ENCODE measurements at regions not wholly inside any gene's neighbourhood (a gene's known extent, or its start where the extent isn't known, plus 50 kb on each side); places are given as distances from the start of the nearest gene placed in this dataset.

DNA sequence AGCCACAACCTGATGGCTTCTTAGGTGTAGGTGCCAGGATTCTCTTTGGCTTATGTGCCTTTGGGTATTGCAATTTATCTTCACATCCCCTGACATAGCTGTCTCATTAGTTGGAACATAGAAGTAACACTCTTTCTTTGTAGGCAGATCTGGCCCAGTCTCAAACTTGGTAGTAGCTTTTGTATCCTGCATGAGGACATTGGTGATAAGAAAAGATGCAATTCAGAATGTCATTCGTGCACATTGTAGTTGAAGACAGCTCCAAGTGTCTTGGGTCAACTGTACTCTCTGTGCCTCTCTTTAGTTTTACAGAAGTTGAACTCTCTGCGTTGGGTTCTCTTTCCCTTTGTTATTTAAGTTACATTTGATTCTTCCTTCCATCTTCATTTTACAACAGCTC lies 69.6 kb upstream of the BCL11A start:
- DNase-seq (no peak), ATAC-seq (peak in 2 of 4 donors; percentile 66 to 80)
- no peak overlapping the region for H3K4me3 ChIP-seq
- 35 to 46% (median 36%) methylated on average over 2 of the region's 2 CpGs for WGBS, 4 donors
- TF ChIP-seq POLR2A (IDR thresholded peaks at IDR 0.05): no peak
- TF ChIP-seq, protein P1, sequence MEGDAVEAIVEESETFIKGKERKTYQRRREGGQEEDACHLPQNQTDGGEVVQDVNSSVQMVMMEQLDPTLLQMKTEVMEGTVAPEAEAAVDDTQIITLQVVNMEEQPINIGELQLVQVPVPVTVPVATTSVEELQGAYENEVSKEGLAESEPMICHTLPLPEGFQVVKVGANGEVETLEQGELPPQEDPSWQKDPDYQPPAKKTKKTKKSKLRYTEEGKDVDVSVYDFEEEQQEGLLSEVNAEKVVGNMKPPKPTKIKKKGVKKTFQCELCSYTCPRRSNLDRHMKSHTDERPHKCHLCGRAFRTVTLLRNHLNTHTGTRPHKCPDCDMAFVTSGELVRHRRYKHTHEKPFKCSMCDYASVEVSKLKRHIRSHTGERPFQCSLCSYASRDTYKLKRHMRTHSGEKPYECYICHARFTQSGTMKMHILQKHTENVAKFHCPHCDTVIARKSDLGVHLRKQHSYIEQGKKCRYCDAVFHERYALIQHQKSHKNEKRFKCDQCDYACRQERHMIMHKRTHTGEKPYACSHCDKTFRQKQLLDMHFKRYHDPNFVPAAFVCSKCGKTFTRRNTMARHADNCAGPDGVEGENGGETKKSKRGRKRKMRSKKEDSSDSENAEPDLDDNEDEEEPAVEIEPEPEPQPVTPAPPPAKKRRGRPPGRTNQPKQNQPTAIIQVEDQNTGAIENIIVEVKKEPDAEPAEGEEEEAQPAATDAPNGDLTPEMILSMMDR (IDR thresholded peaks at IDR 0.05): no peak
- H3K9me3 ChIP-seq: no peaks in the 10 kb centered on the region
- H3K27ac ChIP-seq: no peak overlapping the region
- H3K4me1 ChIP-seq: no peaks in the 10 kb centered on the region
- intact Hi-C loops (cut with DNase I): no loop called here
- H3K36me3 ChIP-seq: no peaks in the 10 kb centered on the region
- H3K27me3 ChIP-seq: peaks cover 0 to 62% (median 6%) of the 10 kb centered on the region in 9 donors

DNA sequence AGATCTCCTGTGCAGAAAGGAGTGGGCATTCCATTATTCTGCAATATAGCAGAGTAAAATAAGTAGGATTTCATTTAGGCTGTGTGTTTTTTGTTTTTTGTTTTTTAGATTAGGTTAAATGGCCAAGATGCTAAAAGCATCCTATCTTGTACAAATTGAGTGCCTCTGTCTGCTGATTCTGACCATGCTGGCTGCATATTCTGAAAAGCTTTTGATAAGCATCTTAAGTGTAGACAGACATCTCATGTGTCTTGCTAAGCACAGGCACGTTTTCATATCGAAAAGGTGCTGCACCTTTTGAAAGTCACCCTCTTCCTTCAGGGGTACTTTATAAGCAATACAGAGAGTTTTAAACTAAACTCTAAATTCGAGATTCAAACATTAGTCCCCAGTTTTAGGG lies 74.0 kb upstream of the BCL11A start:
- no peak for TF ChIP-seq POLR2A (IDR thresholded peaks at IDR 0.05)
- TF ChIP-seq, protein P1 (IDR thresholded peaks at IDR 0.05): no peak
- ATAC-seq: no peak
- no peak for DNase-seq
- Histone ChIP-seq H3K27ac (no peak overlapping the region), H3K27me3 (peaks cover 0 to 55% (median 8%) of the 10 kb centered on the region in 9 donors), H3K4me1 (no peaks in the 10 kb centered on the region), H3K36me3 (no peaks in the 10 kb centered on the region), H3K9me3 (no peaks in the 10 kb centered on the region), H3K4me3 (no peak overlapping the region)
- intact Hi-C loops (cut with DNase I): no loop called here
- WGBS, 4 donors: 48 to 53% (median 51%) methylated on average over 3 of the region's 3 CpGs

DNA sequence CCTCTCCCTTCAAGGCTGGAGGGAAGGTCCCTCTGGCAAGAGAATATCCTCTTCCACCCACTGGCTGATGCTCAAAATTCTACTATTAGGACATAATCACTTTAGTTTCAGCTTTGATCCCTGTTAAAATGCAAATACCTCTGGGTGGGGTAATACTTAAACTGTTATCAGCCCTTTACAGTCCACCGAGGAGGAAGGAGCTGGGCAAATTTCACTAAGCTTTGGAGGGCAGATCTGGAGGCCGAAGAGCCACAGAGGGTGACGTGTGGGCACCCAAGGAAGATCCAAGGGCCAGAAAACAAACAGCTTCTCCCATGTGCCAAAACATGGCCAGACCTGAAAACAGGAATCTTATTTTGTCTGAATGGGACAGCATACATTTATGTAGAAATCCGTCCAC lies 74.6 kb upstream of the BCL11A start:
- Histone ChIP-seq H3K9me3 (no peaks in the 10 kb centered on the region), H3K27ac (no peak overlapping the region), H3K27me3 (peaks cover 0 to 60% (median 8%) of the 10 kb centered on the region in 9 donors), H3K4me3 (no peak overlapping the region), H3K36me3 (no peaks in the 10 kb centered on the region), H3K4me1 (no peaks in the 10 kb centered on the region)
- DNase-seq: no peak
- WGBS, 4 donors: 72 to 83% (median 78%) methylated on average over 4 of the region's 4 CpGs
- no peak for ATAC-seq
- intact Hi-C loops (cut with DNase I): no loop called here
- TF ChIP-seq POLR2A (IDR thresholded peaks at IDR 0.05): no peak
- TF ChIP-seq, protein P1 (IDR thresholded peaks at IDR 0.05): no peak

DNA sequence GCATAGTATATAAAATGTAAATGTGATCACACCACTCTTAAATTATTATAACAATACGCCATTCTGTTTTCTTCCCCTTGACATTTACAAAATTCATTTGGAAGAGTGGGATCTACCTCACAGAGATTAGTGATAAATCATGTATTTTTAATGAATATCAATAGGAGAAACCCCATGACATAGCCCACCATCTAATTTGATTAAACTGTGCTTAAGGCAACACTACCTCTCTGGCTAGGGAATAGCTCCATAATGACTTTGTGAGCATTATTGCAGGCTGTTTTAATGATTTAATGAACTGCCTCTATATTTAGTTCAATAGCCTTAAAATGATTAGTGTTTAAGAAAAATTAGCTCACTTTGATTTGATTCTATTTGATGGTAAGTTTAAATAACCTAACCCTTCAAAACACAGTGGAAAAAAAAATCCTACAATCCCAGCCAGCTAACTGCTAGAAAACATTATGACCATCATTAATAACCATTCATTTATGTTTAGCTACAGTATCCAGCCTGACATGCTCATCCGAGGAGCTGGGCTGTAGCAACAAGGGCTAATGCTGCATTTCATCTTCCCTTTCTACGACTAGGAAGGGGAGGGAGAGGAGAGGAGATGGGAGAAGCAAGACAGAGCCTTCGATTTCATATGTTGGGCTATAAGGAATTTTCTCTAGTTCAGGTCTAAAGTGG lies 75.3 kb upstream of the BCL11A start:
- Histone ChIP-seq H3K27ac (no peak overlapping the region), H3K27me3 (peaks cover 0 to 60% (median 8%) of the 10 kb centered on the region in 9 donors), H3K4me3 (no peak overlapping the region), H3K36me3 (no peaks in the 10 kb centered on the region), H3K4me1 (no peaks in the 10 kb centered on the region), H3K9me3 (no peaks in the 10 kb centered on the region)
- DNase-seq (no peak), ATAC-seq (no peak)
- intact Hi-C loops (cut with DNase I): no loop called here
- 60 to 66% (median 62%) methylated on average over 4 of the region's 4 CpGs for WGBS, 4 donors
- TF ChIP-seq POLR2A (IDR thresholded peaks at IDR 0.05): no peak
- TF ChIP-seq, protein P1 (IDR thresholded peaks at IDR 0.05): no peak
